Chondrocyte (in vitro differentiated cells): ENCODE measurements at regions not wholly inside any gene's neighbourhood (a gene's known extent, or its start where the extent isn't known, plus 50 kb on each side); places are given as distances from the start of the nearest gene placed in this dataset.

Experiments used
- DNase-seq: peaks from one replicate; pipeline ENCODE4 v3.0.0; 2021; ENCODE audit warnings: mixed read lengths, low spot score
- H3K27ac Mint-ChIP-seq: one replicate; pipeline ENCODE4 v1.8.0; 2021; ENCODE audit warnings: mild to moderate bottlenecking, moderate library complexity, mixed read lengths; ENCODE audit not compliant: unreplicated experiment
- H3K27me3 Mint-ChIP-seq: 2 replicates; pipeline ENCODE4 v1.8.0; 2021; ENCODE audit warnings: low read depth, mixed read lengths
- H3K36me3 Mint-ChIP-seq: 2 replicates; pipeline ENCODE4 v1.8.0; 2021; ENCODE audit warnings: low read depth, mixed read lengths
- H3K4me1 Mint-ChIP-seq: 2 replicates; pipeline ENCODE4 v1.8.0; 2021; ENCODE audit warnings: low read depth, mild to moderate bottlenecking, mixed read lengths
- H3K4me3 Mint-ChIP-seq: one replicate; pipeline ENCODE4 v1.8.0; 2021; ENCODE audit warnings: mild to moderate bottlenecking, moderate library complexity, mixed read lengths; ENCODE audit not compliant: unreplicated experiment
- H3K9me3 Mint-ChIP-seq: 2 replicates; pipeline ENCODE4 v1.8.0; 2021; ENCODE audit warnings: low read depth, mixed read lengths
- TF ChIP-seq, protein P1 (sequence below): fragments of 200-600 bp; sonication (generic); IDR thresholded peaks from 2 replicates; pipeline ENCODE4 v1.5.0; 2021; ENCODE audit warnings: antibody characterized with exemption, mild to moderate bottlenecking, moderate library complexity

DNA sequence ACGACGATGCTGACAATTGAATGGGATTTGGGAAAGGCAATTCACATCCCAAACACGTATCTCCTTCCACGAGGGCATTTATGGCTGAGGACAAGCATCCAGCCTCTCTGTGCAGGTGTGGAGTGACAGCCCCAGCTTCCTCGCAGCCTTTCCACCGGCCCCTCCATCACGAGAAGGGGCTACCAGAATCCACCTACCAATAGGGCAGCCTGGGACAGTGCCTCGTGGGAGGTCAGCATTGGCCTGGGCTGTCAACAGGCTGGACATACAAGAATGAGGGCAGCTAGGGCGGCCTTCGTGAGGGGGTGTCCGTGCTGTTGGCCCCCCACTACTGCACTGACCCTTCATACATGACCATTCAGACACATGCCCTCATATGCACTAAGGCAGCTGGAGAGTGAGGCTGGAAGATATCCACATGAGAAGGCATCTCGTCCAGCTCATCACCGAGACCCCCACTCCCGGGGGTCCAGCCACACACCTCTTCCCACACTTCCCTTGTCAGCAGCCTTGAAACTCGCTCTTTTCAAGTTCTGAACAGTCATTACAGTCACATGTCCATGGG is 81.0 kb upstream of the ADRA2C start:
- Mint-ChIP-seq H3K27me3 (peaks cover 33% of the 10 kb centered on the region), H3K4me3 (no peak overlapping the region), H3K4me1 (no peaks in the 10 kb centered on the region), H3K36me3 (no peaks in the 10 kb centered on the region), H3K27ac (no peak overlapping the region), H3K9me3 (no peaks in the 10 kb centered on the region)
- peak; percentile 40 for DNase-seq
- TF ChIP-seq, protein P1, sequence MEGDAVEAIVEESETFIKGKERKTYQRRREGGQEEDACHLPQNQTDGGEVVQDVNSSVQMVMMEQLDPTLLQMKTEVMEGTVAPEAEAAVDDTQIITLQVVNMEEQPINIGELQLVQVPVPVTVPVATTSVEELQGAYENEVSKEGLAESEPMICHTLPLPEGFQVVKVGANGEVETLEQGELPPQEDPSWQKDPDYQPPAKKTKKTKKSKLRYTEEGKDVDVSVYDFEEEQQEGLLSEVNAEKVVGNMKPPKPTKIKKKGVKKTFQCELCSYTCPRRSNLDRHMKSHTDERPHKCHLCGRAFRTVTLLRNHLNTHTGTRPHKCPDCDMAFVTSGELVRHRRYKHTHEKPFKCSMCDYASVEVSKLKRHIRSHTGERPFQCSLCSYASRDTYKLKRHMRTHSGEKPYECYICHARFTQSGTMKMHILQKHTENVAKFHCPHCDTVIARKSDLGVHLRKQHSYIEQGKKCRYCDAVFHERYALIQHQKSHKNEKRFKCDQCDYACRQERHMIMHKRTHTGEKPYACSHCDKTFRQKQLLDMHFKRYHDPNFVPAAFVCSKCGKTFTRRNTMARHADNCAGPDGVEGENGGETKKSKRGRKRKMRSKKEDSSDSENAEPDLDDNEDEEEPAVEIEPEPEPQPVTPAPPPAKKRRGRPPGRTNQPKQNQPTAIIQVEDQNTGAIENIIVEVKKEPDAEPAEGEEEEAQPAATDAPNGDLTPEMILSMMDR = no peak

GRCh38 chr4:3684546-3684945 is 81.6 kb upstream of the ADRA2C start:
- Mint-ChIP-seq H3K36me3 (no peaks in the 10 kb centered on the region), H3K4me3 (no peak overlapping the region), H3K9me3 (no peaks in the 10 kb centered on the region), H3K27me3 (peaks cover 31% of the 10 kb centered on the region), H3K27ac (no peak overlapping the region), H3K4me1 (no peaks in the 10 kb centered on the region)
- DNase-seq = peak; percentile 44
- TF ChIP-seq, protein P1 = no peak

DNA sequence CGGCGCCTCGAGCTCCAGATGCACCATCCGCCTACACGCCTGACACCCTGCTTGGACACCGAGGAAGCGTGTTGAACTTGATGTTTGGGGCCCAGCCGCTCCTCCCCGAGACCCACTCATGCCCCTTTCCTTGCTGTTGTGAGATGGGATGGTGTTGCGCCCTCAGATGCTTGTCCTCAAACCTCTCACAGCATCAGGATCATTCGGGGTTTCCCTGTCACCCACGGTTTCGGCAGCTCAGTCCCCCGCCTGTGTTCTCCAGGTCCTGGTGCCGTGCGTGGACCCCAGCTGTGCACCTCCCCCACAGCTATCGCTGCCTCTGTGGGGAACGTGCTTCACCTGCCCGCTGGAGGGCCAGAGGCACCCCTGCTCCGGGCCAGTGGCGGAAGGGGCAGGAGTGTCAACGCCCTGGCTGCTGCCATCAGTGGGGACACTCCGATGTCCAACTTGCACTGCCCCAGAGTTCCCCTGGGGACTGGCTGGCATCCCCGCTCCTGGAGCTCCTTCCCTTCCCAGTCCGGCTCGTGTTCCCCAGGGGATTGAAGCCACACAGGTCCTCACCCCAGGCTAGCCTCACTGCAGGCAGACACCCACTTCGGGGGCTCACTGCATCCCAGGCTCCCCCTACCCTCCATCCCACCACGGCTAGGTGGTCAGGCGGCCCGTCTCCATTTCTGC is 82.3 kb upstream of the ADRA2C start:
- Mint-ChIP-seq H3K9me3 (no peaks in the 10 kb centered on the region), H3K27me3 (peaks cover 28% of the 10 kb centered on the region), H3K36me3 (no peaks in the 10 kb centered on the region), H3K27ac (no peak overlapping the region), H3K4me1 (no peaks in the 10 kb centered on the region), H3K4me3 (no peak overlapping the region)
- TF ChIP-seq, protein P1 = no peak
- peak; percentile 85 for DNase-seq

GRCh38 chr4:3683077-3683743 is 83.0 kb upstream of the ADRA2C start:
- DNase-seq = peak; percentile 43
- Mint-ChIP-seq H3K9me3 (no peaks in the 10 kb centered on the region), H3K27ac (no peak overlapping the region), H3K36me3 (no peaks in the 10 kb centered on the region), H3K4me1 (no peaks in the 10 kb centered on the region), H3K27me3 (peaks cover 28% of the 10 kb centered on the region), H3K4me3 (no peak overlapping the region)
- TF ChIP-seq, protein P1 = no peak

- Mint-ChIP-seq H3K27ac (no peak overlapping the region), H3K4me1 (no peaks in the 10 kb centered on the region), H3K36me3 (no peaks in the 10 kb centered on the region), H3K9me3 (no peaks in the 10 kb centered on the region), H3K4me3 (no peak overlapping the region), H3K27me3 (peaks cover 34% of the 10 kb centered on the region)
- TF ChIP-seq, protein P1 = no peak
- peak; percentile 59 for DNase-seq
These were observed 83.7 kb upstream of the ADRA2C start for GRCh38 chr4:3682236-3683076.
